A673 (cell line): ENCODE measurements at regions not wholly inside any gene's neighbourhood (a gene's known extent, or its start where the extent isn't known, plus 50 kb on each side); places are given as distances from the start of the nearest gene placed in this dataset.

Experiments
- BruUV-seq: library from RNA; stranded (reverse); fragments of 400-500 nt; replicated peaks from 2 replicates; lab custom pipeline; 2021; lab: Mats Ljungman, UMichigan
- CTCF ChIA-PET: fragments of 300-600 bp; sonication (Branson Sonifier 250); formaldehyde crosslinking; loops from one replicate; lab custom pipeline; 2022; ENCODE audit warnings: antibody characterized with exemption; lab: Charles Lee
- POLR2A ChIA-PET: fragments of 300-600 bp; sonication (Branson Sonifier 250); formaldehyde crosslinking; loops from one replicate; lab custom pipeline; 2022; ENCODE audit warnings: antibody characterized with exemption; ENCODE audit not compliant: low non-redundant PET; lab: Charles Lee
- DNase-seq: peaks from one replicate; pipeline ENCODE4 v3.0.0-alpha.2; 2015; ENCODE audit warnings: low spot score
- H3K27ac ChIP-seq: fragments of 200-600 bp; sonication (generic); 2 replicates; pipeline ENCODE4 v1.5.1; 2016; ENCODE audit warnings: mixed run types, low read depth, mild to moderate bottlenecking, mixed read lengths, antibody characterized with exemption, low read length; ENCODE audit not compliant: poor library complexity, severe bottlenecking
- H3K27me3 ChIP-seq: fragments of 200-600 bp; sonication (generic); replicated peaks from 2 replicates; pipeline ENCODE4 v1.6.1; 2017; ENCODE audit warnings: mixed run types, low read depth, mild to moderate bottlenecking, mixed read lengths, antibody characterized with exemption, low read length; ENCODE audit not compliant: insufficient read depth, poor library complexity
- H3K36me3 ChIP-seq: fragments of 200-600 bp; sonication (generic); 2 replicates; pipeline ENCODE4 v1.6.1; 2016; ENCODE audit warnings: mixed run types, mild to moderate bottlenecking, mixed read lengths, antibody characterized with exemption, low read length; ENCODE audit not compliant: insufficient read depth, poor library complexity, severe bottlenecking
- H3K4me1 ChIP-seq: fragments of 200-600 bp; sonication (generic); 2 replicates; pipeline ENCODE4 v1.6.1; 2017; ENCODE audit warnings: mixed run types, mild to moderate bottlenecking, mixed read lengths, antibody characterized with exemption, low read length; ENCODE audit not compliant: insufficient read depth, poor library complexity, severe bottlenecking
- H3K4me3 ChIP-seq: fragments of 200-600 bp; sonication (generic); 2 replicates; pipeline ENCODE4 v1.5.1; 2016; ENCODE audit warnings: low read depth, mixed run types, mild to moderate bottlenecking, mixed read lengths, low read length; ENCODE audit not compliant: poor library complexity, severe bottlenecking
- H3K9me3 ChIP-seq: fragments of 200-600 bp; sonication (generic); 2 replicates; pipeline ENCODE4 v1.6.1; 2016; ENCODE audit warnings: mixed run types, low read depth, mild to moderate bottlenecking, mixed read lengths, antibody characterized with exemption, low read length; ENCODE audit not compliant: poor library complexity, severe bottlenecking
- CTCF ChIP-seq: fragments of 300-800, 200-600 bp; sonication (generic); conservative IDR thresholded peaks from 2 replicates; pipeline ENCODE4 v1.5.1; 2017; ENCODE audit warnings: low read depth, mild to moderate bottlenecking, antibody characterized with exemption, low read length, moderate library complexity, mixed read lengths
- EZH2 ChIP-seq: fragments of 200-600 bp; sonication (generic); IDR thresholded peaks from 2 replicates; pipeline ENCODE4 v1.6.1; 2017; ENCODE audit warnings: borderline replicate concordance, low read depth, mild to moderate bottlenecking, mixed read lengths, antibody characterized with exemption, low read length; ENCODE audit not compliant: poor library complexity, severe bottlenecking
- intact Hi-C: fragments of 100-400 bp; cut with micrococcal nuclease; formaldehyde crosslinking; loops from one replicate; pipeline ENCODE4 v1.10.0; 2022; ENCODE audit not compliant: unreplicated experiment

- Histone ChIP-seq H3K4me3 (no peak overlapping the region), H3K27ac (no peak overlapping the region), H3K4me1 (no peaks in the 10 kb centered on the region), H3K36me3 (no peaks in the 10 kb centered on the region), H3K27me3 (no peaks in the 10 kb centered on the region), H3K9me3 (no peaks in the 10 kb centered on the region)
- no peak for TF ChIP-seq EZH2
- no peak for TF ChIP-seq CTCF
- no peak for DNase-seq
- POLR2A ChIA-PET, result no interaction called here
- intact Hi-C loops, result no loop called here
- no TSS peak for BruUV-seq
- CTCF ChIA-PET, result no interaction called here
Measured at GRCh38 chr2:5507367-5507766, 184.8 kb upstream of the SOX11 start.

GRCh38 chr2:5509362-5509761, 182.8 kb upstream of the SOX11 start:
- Histone ChIP-seq H3K27me3 (no peaks in the 10 kb centered on the region), H3K4me1 (no peaks in the 10 kb centered on the region)

GRCh38 chr2:5510082-5510481, 182.1 kb upstream of the SOX11 start:
- intact Hi-C loops, result no loop called here
- ChIA-PET POLR2A (no interaction called here), CTCF (no interaction called here)
- Histone ChIP-seq H3K36me3 (no peaks in the 10 kb centered on the region), H3K27me3 (no peaks in the 10 kb centered on the region), H3K9me3 (no peaks in the 10 kb centered on the region), H3K4me1 (no peaks in the 10 kb centered on the region), H3K27ac (no peak overlapping the region), H3K4me3 (no peak overlapping the region)
- TF ChIP-seq EZH2 (no peak), CTCF (no peak)
- DNase-seq, result no peak
- no TSS peak for BruUV-seq

More at GRCh38 chr2:5509362-5509761, 182.8 kb upstream of the SOX11 start:
- no peaks in the 10 kb centered on the region for H3K36me3 ChIP-seq
- DNase-seq, result no peak
- TF ChIP-seq CTCF (no peak), EZH2 (no peak)
- ChIA-PET POLR2A (no interaction called here), CTCF (no interaction called here)
- no peak overlapping the region for H3K4me3 ChIP-seq
- H3K9me3 ChIP-seq, result no peaks in the 10 kb centered on the region
- intact Hi-C loops, result no loop called here
- no TSS peak for BruUV-seq
- H3K27ac ChIP-seq, result no peak overlapping the region

- ChIA-PET CTCF (no interaction called here), POLR2A (no interaction called here)
- no peak for DNase-seq
- intact Hi-C loops, result no loop called here
- Histone ChIP-seq H3K4me3 (no peak overlapping the region), H3K27ac (no peak overlapping the region), H3K36me3 (no peaks in the 10 kb centered on the region), H3K9me3 (no peaks in the 10 kb centered on the region), H3K4me1 (no peaks in the 10 kb centered on the region), H3K27me3 (no peaks in the 10 kb centered on the region)
- BruUV-seq, result no TSS peak
- TF ChIP-seq EZH2 (no peak), CTCF (no peak)
Measured at GRCh38 chr2:5515693-5516092, 176.5 kb upstream of the SOX11 start.
